Astrocyte (in vitro differentiated cells and primary cell): ENCODE measurements at regions not wholly inside any gene's neighbourhood (a gene's known extent, or its start where the extent isn't known, plus 50 kb on each side); places are given as distances from the start of the nearest gene placed in this dataset.
"Not testable (repeated sequence)": the region's sequence is repeated elsewhere in the genome, so short reads cannot be mapped to it uniquely, and the experiment has no call there.

Experiments
- EZH2 ChIP-seq: IDR thresholded peaks from 2 replicates; pipeline ENCODE4 v1.6.1; 2012; ENCODE audit warnings: mild to moderate bottlenecking, low read length, inconsistent platforms; ENCODE audit not compliant: insufficient read depth
- TF ChIP-seq, protein P1 (sequence below): IDR thresholded peaks from 2 replicates; pipeline ENCODE4 v1.5.1; 2011; ENCODE audit warnings: low read depth, mild to moderate bottlenecking, inconsistent platforms, low read length, moderate library complexity; ENCODE audit not compliant: insufficient read depth

DNA sequence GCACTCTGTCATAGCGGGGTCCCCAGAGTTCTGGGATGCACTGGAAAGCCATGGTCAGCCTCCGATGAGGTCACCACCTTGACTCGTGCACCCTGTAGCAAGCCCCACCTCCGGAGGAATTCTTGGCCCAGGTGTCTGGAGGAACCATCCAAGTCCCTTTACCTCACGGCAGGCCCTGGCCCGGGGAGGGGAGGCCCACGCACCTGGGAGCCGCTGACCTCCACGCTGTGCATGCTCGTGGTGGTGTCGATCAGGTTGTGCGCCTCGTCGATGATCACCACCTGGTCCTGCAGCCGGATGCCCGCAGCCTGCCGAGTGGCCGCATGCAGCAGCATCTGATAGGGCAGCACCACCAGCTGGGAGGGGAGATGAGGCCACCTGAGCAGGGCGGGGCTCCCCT, 177.3 kb downstream of the KLRB1 start:
- TF ChIP-seq, protein P1, sequence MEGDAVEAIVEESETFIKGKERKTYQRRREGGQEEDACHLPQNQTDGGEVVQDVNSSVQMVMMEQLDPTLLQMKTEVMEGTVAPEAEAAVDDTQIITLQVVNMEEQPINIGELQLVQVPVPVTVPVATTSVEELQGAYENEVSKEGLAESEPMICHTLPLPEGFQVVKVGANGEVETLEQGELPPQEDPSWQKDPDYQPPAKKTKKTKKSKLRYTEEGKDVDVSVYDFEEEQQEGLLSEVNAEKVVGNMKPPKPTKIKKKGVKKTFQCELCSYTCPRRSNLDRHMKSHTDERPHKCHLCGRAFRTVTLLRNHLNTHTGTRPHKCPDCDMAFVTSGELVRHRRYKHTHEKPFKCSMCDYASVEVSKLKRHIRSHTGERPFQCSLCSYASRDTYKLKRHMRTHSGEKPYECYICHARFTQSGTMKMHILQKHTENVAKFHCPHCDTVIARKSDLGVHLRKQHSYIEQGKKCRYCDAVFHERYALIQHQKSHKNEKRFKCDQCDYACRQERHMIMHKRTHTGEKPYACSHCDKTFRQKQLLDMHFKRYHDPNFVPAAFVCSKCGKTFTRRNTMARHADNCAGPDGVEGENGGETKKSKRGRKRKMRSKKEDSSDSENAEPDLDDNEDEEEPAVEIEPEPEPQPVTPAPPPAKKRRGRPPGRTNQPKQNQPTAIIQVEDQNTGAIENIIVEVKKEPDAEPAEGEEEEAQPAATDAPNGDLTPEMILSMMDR: not testable (repeated sequence)
- not testable (repeated sequence) for TF ChIP-seq EZH2
